SKM-1 (cell line): ENCODE measurements at regions not wholly inside any gene's neighbourhood (a gene's known extent, or its start where the extent isn't known, plus 50 kb on each side); places are given as distances from the start of the nearest gene placed in this dataset.

Source experiments
- DNase-seq: peaks from one replicate; lab custom pipeline; 2025; ENCODE audit not compliant: unreplicated experiment; lab: John Stamatoyannopoulos, UW

DNA sequence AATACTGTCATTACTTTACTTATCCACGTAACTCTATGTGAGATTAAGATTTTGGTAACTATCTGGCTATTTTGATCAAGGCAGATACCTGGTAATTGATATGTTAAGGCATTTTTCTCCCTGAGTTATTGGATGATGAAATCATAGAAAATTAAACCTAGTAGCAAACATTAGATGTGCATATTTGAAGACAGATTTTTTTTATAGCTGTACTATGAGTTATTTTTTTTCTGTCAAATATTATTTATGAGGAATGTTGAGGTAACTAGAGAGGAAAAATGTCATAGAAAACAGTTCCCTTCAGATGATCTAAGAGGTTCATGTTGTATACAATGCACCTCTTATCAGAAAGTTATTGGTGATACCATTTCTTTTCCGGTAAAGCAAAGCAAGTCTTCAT lies 64.9 kb upstream of the SLC38A2 start:
- no peak for DNase-seq

DNA sequence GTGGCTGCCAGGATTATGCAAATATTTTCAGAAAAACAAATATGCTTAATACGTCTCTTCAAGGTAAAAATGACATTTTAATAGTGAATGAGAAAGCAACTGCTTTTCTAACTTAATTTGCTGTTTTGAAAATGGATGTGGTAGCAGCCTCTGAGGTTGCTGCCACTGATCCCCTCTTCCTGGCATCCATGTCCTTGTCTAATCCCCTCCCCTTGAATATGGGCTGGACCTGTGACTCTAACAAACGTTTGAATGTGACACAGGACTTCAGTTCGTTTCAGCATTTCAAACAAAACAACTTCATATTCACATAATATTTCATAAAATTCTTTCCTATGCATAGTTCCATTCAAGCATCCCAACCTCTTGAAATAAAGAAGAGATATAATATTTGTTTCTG lies 64.2 kb upstream of the SLC38A2 start:
- DNase-seq: no peak

GRCh38 chr12:46435625-46436024 lies 63.1 kb upstream of the SLC38A2 start:
- no peak for DNase-seq

DNA sequence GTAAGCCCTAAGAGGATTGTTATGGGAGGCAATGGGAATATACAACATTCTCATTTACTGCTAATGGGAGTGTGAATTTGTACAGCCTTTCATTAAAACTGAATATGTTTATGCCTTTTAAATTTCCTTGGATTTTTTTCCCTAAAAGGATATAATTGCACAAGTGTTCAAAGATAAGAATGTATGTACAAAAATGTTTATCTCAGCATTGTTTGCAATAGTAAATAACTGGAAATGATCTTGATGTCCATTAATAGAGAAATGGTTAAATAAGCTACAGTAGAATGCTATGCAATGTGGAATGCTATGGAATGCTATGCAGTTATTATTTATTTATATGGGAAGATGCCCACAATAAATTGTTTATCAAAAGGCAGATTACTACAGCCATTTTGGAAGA lies 62.5 kb upstream of the SLC38A2 start:
- no peak for DNase-seq

DNA sequence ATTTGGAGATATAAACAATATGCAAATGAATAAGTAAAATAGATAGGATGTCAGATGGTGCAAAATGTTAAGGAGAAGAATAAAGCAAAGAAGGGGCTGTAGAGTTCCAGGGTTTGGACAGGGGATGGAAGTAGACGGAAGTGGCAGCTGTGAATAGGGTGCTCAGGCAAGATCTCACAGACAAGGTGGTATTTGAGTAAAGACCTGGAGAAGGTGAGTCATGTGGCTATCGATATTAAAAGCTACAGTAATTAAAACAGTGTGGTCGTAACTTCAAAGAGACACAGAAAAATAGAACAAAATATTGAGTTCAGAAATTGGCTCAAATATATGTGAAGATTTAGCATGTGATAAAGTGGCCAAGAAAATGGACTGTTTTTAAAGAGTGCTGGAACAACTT lies 61.3 kb upstream of the SLC38A2 start:
- DNase-seq: no peak

- DNase-seq: no peak
Measured at GRCh38 chr12:46432325-46432724, 59.8 kb upstream of the SLC38A2 start.

DNA sequence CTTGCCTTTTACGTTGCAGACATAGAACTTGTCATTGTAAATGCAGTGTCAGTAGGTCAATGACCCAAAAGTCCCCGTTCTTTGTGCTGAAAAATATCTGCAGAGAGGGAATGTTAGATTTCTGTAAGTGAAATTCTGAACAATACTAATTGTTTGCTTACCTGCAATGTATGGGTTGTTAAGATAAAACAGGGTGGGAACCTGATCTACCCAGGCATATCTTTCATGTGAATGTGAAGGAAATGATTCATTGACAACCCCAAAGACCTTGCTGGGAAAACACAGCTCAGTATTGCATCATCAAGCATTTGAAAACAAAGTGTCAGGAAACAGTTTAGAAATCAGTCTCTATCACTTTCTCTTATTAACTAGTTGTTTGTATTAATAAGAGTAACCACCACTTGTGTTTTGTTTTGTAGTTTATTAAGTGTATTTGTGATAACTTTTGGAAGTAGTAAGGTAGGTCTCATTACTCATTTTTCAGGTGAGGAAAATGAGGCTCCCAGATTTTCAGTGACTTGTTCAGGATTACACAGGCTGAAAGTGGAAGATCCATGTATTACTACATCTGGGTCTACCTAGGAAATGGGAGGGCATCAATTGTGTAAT lies 57.9 kb upstream of the SLC38A2 start:
- DNase-seq: no peak
